ENCODE measurements at regions not wholly inside any gene's neighbourhood (a gene's known extent, or its start where the extent isn't known, plus 50 kb on each side); places are given as distances from the start of the nearest gene placed in this dataset.

DNA sequence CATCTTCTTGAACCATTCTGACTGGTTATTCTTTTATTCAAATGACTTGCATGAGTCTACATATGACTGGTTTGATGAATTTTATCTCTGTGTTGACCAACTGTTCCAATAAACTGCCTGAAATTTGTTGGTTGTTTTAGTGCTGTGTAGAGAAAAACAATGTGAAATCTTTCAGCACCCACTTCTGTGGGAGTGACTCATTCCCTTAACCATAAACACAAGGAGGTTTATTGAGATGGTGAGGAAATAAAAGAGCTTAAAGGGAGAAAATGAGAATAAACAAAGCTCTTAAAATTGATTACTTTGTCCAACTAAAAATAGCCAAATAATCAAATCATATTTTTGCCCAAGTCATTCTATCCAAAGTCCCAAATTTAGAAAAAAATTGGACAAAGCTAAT is 341.1 kb downstream of the TGFB2 start:
- FAIRE-seq: peak; percentile 79

DNA sequence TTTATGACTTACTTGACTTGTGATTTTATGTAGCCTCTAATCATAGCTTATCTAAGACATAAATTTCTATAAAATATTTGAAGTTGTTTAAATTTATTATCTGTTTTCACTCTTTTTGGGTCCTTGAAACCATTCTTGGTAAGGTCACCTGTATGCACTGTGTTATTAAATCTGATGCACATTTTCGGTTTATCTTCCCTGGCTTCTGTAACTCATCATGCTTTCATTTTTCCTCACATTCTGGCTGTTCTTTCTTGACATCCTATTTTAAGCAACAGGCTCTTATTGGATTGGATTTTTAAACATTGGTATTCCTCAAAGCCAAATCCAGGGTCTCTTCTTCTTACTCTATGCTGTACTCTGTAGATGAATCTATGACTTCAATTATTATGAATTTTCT is 341.6 kb downstream of the TGFB2 start:
- no peak for FAIRE-seq

GRCh38 chr1:218692808-218693207 is 347.7 kb downstream of the TGFB2 start:
- no peak for FAIRE-seq

- no peak for FAIRE-seq
These were observed 348.5 kb downstream of the TGFB2 start for GRCh38 chr1:218693599-218693998.

DNA sequence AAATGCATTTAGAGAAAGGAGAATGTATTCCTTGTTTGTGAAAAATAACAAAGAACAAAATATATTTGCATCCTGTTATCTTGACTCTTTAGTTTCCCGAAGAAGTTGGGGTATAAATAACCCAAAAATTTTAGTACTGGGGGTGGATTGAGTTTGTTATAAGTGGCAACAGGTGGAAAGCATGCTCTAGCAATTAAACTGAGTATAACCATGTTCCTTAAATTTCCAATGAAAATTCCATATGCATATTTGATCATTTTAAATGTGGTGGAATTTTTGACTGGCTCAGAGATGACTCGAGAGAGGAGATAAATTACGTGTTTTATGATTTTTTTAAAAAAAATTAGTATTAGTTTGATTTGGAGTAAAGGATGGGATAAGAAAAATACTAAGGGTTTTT is 348.9 kb downstream of the TGFB2 start:
- no peak for FAIRE-seq

DNA sequence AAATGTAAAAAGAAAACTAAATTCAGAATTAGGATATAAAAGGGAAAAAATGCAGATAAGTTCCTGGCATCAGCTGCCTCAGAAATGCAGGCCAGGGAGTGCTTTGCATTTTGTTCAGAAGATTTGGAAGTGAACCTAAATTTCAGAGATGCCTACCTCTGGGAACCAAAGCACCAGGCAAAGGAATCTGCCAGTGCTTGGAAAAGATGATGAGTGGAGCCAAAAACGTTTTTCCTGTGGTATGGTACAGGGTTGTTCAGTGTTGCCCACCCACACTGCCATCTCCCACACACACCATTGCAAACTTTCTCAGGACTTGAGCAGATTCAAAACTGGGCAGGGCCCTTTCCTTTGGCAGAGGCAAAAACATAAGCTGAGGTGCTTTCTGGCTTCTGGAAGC is 349.5 kb downstream of the TGFB2 start:
- no peak for FAIRE-seq

DNA sequence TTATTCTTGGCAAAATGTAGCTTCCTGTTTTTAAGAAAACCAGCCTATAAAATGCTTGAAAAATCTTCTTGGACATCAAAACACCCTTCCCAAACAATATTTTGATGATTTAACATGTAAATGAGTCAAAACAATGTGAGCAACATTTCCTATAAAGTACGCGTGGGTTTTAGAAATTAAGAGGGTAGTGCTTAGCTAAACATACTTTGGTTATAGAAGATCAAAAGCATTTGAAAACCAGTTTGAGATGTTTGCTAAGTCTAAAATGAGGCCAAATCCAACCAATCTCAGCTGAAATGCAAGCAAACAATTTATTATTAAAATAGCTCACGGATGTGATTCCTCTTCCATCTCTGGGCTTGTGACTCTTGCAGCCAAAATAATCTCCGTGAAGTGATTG is 350.4 kb downstream of the TGFB2 start:
- FAIRE-seq: peak; percentile 94

DNA sequence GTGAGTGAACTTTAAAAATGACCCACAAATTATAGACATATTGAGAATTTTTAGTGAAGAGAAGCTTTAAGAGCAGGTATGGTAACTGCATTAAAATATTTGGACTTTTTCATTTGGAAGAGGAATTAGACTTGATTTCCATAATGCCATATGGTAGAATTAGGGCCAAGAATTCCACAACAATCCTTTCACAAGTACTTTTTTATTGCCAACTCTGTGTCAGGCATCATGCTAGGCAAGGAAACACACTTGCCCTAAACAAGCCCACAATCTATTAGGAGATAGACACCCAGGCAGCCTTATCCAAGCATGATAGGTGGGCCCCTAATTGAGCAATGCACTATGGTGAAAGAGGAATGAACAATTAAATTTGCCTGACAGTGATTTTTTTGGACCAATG is 353.0 kb downstream of the TGFB2 start:
- FAIRE-seq: no peak

- FAIRE-seq: no peak
These were observed 354.3 kb downstream of the TGFB2 start for GRCh38 chr1:218699421-218699820.

DNA sequence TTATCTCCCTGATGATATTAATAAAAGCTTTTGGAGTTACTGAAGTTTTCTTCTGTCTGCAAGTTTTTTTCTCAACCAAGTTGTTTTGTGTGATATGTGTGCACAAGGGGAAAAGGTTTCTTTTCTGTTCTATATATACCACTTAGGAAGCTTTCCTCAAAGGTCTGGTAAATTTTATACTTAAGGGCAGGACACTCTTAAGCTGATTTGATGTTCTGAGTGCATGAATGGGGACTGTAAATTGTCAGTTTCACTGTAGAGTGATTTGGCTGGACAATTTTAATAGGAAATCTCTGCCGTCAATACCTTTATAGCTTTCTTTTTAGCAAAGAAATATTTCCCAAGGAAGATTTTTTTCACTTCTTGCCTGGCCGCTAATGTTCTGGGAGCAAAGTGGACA is 354.7 kb downstream of the TGFB2 start:
- no peak for FAIRE-seq

- no peak for FAIRE-seq
These were observed 355.5 kb downstream of the TGFB2 start for GRCh38 chr1:218700666-218701065.

GRCh38 chr1:218701131-218701530 is 356.0 kb downstream of the TGFB2 start:
- no peak for FAIRE-seq

- no peak for FAIRE-seq
These were observed 357.6 kb downstream of the TGFB2 start for GRCh38 chr1:218702775-218703174.

DNA sequence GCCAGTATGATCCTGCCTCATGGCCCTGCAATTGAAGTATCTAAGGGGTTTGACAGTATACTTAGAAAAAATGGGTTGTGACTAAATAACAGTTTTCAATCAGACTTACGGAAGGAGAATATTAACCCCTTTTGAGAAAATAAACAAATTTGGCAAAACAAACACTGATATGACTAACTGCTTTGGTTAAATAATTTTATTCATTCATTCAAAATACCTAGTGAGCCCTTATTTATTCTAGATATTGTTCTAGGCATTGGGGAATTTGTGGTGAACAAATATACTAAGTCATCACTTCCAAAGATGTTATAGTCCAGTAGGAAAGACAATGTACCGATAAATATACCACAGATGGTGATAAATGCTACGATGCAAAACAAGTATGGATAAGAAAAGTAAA is 358.7 kb downstream of the TGFB2 start:
- FAIRE-seq: no peak

DNA sequence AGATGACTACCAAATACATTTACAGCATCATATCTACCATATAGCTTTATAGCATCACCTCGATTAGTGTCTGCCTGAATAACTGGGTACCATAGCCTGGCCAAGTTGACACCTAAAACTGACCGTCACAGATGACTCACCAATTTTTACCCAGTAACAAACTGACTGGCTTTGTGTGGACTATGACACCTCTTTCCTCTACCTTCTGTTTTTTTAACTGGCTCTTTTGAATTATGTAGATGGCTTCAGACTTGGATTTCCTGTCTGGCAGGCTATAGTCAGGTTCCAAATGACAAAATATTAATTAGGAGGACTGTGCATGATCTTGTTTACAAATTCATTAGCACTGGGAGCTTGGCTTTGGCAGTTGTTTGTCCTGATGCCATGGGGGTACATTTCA is 360.3 kb downstream of the TGFB2 start:
- FAIRE-seq: no peak

DNA sequence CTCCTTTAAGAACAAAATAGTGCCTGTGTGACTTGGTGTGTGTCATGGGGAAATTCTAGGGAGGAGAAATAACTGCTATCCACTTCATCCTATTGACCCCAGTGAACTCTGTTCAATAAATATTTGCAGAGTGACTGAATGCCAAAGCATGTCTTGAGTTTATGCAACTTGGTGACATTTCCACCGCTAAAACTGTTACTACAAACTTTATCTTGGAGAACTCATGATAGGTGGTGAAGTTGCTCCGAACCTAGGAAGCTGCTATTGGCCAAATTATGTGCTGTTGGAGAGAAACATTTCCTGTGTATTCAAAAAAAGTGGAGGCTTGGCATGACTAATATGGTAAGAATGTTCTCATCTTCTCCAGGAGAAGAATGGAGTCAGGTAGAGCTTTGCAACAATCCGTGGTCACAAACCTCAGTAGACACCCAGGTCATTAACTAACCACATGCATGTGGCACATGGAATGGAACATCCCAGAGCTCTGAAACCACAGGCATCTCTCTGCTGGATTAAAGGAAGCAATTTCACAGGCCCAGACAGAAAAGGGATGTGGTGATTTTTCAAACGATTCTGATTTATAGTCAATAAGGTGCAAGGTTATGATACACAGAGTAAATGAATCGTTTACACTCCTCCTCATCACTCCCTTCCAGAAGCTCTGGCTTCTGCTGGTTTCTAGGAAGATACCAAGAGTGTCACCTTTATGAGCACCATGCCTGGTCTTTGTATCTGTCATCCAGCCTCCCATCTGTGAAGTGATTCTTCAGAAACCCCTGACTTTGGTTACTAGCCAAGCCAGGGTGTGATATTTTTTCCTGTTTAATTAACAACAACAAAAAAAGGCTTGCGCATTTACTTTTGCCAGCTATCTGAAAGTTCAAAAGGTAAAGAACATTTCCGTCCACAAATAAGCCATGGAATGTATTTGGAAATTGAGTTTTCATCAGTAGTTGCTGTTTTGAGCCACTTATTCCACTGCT is 361.1 kb downstream of the TGFB2 start:
- peak; percentile 94 for FAIRE-seq

DNA sequence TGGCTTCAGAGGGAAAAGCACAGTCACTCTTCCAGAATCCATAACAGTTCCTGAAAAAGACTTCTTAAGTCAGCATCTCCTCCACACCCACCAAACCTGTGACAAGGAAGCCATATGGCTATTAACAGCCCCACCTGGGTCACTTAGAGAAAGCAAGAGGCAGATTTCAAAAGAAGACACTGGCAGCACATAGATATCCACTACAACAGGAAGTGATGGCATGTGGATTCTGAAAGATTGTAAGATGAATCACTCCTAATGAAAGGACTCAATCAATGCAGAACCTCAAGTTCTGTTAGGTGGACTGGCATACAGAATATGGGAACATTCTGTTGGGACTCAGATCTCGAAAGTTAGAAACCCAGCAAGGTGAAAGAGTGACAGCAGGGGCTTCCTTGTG is 365.9 kb downstream of the TGFB2 start:
- FAIRE-seq: no peak

- FAIRE-seq: no peak
These were observed 366.9 kb downstream of the TGFB2 start for GRCh38 chr1:218711884-218712674.

GRCh38 chr1:218712677-218713076 is 367.5 kb downstream of the TGFB2 start:
- FAIRE-seq: no peak

- FAIRE-seq: no peak
These were observed 371.0 kb downstream of the TGFB2 start for GRCh38 chr1:218715961-218716669.

- FAIRE-seq: no peak
These were observed 372.4 kb downstream of the TGFB2 start for GRCh38 chr1:218717575-218717974.

DNA sequence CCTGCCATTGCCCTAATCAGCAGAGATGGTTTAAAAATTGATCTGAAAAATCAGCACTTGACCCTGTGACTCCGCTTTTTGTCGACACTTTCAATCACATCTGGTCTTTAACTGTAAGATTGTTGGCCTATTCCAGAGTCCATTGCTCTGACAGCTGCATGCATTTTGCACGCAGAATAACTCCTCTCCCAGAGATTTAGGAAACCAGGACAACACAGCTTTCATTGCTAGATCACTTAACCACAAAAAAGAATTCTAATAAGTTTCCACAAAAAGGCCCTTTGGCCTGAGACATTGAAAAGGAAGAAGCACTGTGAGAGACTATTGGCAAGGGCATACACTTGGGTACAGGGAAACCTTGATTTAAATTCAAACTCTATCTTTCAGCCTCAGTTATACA is 373.1 kb downstream of the TGFB2 start:
- FAIRE-seq: no peak

DNA sequence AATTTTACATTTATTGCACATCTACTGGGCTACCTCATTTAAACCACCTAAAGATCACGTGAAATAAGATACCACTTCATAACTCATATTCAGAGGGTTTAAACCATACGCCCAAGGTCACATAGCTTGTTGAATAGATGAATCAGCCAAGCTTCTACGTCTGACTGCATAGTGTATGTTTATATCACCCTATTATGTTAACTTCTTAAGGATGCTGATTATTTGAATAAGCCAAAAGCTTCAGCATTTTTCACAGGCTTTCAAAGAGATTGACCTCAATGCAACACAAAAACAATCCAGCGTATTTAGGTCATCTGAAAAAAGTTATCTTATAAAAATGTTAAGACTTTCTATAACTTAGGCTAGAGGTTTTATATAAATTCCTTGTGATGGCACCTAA is 373.8 kb downstream of the TGFB2 start:
- no peak for FAIRE-seq

Data from endometrium (tissue), 2 donors.